ENCODE measurements at regions not wholly inside any gene's neighbourhood (a gene's known extent, or its start where the extent isn't known, plus 50 kb on each side); places are given as distances from the start of the nearest gene placed in this dataset.
"Not testable (repeated sequence)": the region's sequence is repeated elsewhere in the genome, so short reads cannot be mapped to it uniquely, and the experiment has no call there.

- no peak for DNase-seq (ENCODE audit: low spot score)
These were observed 419.0 kb downstream of the DSC3 start for GRCh38 chr18:30623401-30624065.

GRCh38 chr18:30622635-30623034 is 419.9 kb downstream of the DSC3 start:
- no peak for DNase-seq (ENCODE audit: low spot score)

GRCh38 chr18:30622104-30622503 is 420.4 kb downstream of the DSC3 start:
- no peak for DNase-seq (ENCODE audit: low spot score)

- DNase-seq (ENCODE audit: low spot score): no peak
These were observed 424.0 kb downstream of the DSC3 start for GRCh38 chr18:30618567-30618966.

- DNase-seq (ENCODE audit: low spot score): no peak
These were observed 426.1 kb downstream of the DSC3 start for GRCh38 chr18:30616414-30616813.

GRCh38 chr18:30613467-30613801 is 429.1 kb downstream of the DSC3 start:
- DNase-seq (ENCODE audit: low spot score): no peak

- DNase-seq (ENCODE audit: low spot score): no peak
These were observed 441.0 kb downstream of the DSC3 start for GRCh38 chr18:30601541-30601940.

GRCh38 chr18:30597202-30597601 is 445.3 kb downstream of the DSC3 start:
- DNase-seq (ENCODE audit: low spot score): no peak

- no peak for DNase-seq (ENCODE audit: low spot score)
These were observed 445.9 kb downstream of the DSC3 start for GRCh38 chr18:30596635-30597034.

GRCh38 chr18:30595942-30596341 is 446.6 kb downstream of the DSC3 start:
- no peak for DNase-seq (ENCODE audit: low spot score)

GRCh38 chr18:30594911-30595310 is 447.6 kb downstream of the DSC3 start:
- not testable (repeated sequence) for DNase-seq (ENCODE audit: low spot score)

GRCh38 chr18:30591462-30591861 is 451.1 kb downstream of the DSC3 start:
- DNase-seq (ENCODE audit: low spot score): no peak

GRCh38 chr18:30588673-30589164 is 453.8 kb downstream of the DSC3 start:
- DNase-seq (ENCODE audit: low spot score): no peak

GRCh38 chr18:30583768-30584167 is 458.8 kb downstream of the DSC3 start:
- DNase-seq (ENCODE audit: low spot score): no peak

- no peak for DNase-seq (ENCODE audit: low spot score)
These were observed 460.5 kb downstream of the DSC3 start for GRCh38 chr18:30582078-30582477.

GRCh38 chr18:30578707-30579106 is 463.8 kb downstream of the DSC3 start:
- no peak for DNase-seq (ENCODE audit: low spot score)

GRCh38 chr18:30572214-30572613 is 470.3 kb downstream of the DSC3 start:
- no peak for DNase-seq (ENCODE audit: low spot score)

- no peak for DNase-seq (ENCODE audit: low spot score)
These were observed 474.2 kb downstream of the DSC3 start for GRCh38 chr18:30568333-30568732.

- no peak for DNase-seq (ENCODE audit: low spot score)
These were observed 475.7 kb downstream of the DSC3 start for GRCh38 chr18:30566877-30567276.

- DNase-seq (ENCODE audit: low spot score): peak; percentile 52
These were observed 480.3 kb downstream of the DSC3 start for GRCh38 chr18:30562231-30562630.

- no peak for DNase-seq (ENCODE audit: low spot score)
These were observed 486.4 kb downstream of the DSC3 start for GRCh38 chr18:30556112-30556511.

- DNase-seq (ENCODE audit: low spot score): no peak
These were observed 497.1 kb downstream of the DSC3 start for GRCh38 chr18:30545393-30545792.

GRCh38 chr18:30544141-30544540 is 498.4 kb downstream of the DSC3 start:
- no peak for DNase-seq (ENCODE audit: low spot score)

- no peak for DNase-seq (ENCODE audit: low spot score)
These were observed 508.8 kb downstream of the DSC3 start for GRCh38 chr18:30533716-30534115.
